ENCODE measurements at regions not wholly inside any gene's neighbourhood (a gene's known extent, or its start where the extent isn't known, plus 50 kb on each side); places are given as distances from the start of the nearest gene placed in this dataset.

DNA sequence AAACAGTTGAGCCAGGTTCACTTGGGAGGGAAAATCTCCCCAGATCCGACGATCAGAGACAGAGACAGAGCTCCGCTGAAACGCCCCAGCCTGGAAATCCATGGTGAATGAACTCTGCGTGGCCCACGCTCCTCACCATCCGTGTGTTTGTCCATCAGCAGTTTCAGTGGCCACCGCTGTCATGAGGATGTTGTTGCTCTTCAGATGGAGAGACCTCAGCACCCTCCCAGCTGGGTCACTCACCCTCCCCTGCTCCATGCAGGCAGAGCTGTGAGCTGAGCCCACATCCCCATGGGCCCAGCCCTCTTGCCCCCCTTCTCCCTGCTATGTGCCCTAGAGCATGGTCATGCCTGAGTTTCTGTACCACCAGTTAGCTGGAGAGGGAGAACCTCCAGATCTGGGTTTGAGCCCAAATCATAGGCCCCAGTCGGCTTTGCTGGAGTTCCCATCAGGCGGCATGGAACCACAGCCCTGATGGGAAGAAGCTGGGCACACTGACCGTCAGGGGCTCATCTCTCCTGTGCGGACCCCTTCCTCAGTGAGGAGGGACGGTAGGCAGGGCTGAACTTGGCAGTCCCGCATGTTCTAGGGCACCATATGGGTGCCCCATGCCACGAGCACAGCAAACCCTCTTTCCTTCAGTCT, 154.4 kb upstream of the COL5A1 start:
- in situ Hi-C loops (cut with HindIII; ENCODE audit: low sequenced_read_pairs): no loop called here
- TF ChIP-seq, protein P1, sequence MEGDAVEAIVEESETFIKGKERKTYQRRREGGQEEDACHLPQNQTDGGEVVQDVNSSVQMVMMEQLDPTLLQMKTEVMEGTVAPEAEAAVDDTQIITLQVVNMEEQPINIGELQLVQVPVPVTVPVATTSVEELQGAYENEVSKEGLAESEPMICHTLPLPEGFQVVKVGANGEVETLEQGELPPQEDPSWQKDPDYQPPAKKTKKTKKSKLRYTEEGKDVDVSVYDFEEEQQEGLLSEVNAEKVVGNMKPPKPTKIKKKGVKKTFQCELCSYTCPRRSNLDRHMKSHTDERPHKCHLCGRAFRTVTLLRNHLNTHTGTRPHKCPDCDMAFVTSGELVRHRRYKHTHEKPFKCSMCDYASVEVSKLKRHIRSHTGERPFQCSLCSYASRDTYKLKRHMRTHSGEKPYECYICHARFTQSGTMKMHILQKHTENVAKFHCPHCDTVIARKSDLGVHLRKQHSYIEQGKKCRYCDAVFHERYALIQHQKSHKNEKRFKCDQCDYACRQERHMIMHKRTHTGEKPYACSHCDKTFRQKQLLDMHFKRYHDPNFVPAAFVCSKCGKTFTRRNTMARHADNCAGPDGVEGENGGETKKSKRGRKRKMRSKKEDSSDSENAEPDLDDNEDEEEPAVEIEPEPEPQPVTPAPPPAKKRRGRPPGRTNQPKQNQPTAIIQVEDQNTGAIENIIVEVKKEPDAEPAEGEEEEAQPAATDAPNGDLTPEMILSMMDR (IDR thresholded peaks at IDR 0.05; ENCODE audit: low read depth, low read length, missing control alignments): no peak
- no peak for DNase-seq (ENCODE audit: low read depth)
- no peak overlapping the region for H3K4me3 ChIP-seq (ENCODE audit: low read depth, low read length)

DNA sequence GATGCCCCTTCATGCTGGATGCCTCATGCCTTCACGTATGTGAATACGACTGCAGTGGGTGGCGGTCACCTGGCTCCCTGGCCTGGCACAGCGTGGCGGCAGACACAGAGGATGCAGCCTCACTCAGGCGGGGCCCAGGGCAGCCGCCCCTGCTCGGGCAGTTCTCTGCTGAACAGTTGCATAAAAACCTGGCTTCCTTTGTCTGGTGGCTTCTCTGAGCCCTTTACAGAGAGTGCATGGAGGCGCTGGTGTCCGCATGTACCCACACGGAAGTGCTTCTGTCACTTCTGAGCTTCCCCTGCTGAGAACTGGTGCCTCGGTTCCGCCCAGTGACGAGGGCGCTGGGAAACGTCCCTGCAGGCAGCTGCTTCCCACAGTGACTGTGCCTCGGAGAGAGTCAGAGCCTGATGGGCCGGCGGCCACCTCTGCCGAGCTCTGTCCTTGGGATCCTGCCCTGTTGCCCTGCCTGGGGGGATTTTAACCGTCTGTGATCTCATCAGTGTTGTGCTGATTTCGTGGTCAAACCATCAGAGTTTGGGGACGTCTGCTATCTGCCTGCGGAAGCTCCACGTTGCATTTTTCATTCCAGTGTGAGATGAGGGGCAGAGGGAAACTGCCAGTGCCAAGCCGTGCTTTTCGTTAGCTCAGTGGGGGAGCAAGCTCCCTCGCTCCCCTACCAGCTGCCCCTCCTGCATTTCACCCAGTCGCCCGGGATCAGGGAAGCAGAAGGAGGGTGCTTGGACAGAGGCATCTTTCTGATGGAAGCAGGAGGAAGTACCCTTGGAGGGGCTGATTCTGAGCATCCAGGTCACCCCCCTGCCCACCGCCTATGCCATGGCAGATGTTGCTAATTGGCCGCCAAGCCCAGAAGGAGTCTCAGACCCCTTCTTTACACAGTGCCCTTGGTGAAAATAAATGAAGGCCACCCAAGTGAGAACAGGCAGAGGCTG, 153.0 kb upstream of the COL5A1 start:
- H3K4me3 ChIP-seq (ENCODE audit: low read depth, low read length): no peak overlapping the region
- in situ Hi-C loops (cut with HindIII; ENCODE audit: low sequenced_read_pairs): no loop called here
- no peak for DNase-seq (ENCODE audit: low read depth)
- TF ChIP-seq, protein P1 (IDR thresholded peaks at IDR 0.05; ENCODE audit: low read depth, low read length, missing control alignments): no peak

DNA sequence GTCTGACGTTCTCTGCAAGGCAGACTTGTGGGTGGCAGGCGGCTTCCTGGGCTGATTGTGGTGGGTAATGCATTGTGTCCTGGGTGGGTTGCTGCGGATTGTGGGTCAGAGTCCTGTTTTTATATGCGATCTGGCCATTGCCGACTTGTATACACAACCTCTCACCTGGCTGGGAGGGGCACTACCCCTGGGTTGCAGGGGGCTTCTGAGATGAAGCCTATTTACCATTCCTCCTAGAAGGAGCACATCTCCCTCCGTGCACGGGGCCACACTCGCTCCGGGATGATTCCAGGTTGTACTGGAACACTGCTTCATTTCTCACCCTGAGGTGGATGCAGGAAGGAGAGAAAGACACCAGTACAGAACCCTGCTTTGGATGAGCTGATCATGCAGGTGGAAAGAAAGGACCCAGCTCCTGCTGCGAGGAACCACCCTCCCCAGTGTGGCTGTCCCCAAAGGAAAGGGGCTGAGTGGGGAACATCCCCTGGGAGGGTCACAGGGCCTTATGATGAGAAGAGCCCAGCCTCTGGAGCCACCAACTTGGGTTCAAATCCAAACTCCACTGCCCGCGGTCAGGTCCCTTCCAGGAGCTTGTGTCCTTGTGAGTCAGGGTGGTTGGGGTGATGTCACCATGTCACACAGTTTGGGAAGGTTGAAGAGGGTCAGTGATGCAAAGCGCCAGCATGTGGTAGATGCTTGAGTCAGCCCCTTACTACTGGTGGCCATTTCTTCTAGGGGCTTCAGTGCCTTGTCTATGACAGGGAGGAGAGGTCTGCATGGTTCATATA, 151.8 kb upstream of the COL5A1 start:
- no peak for DNase-seq (ENCODE audit: low read depth)
- in situ Hi-C loops (cut with HindIII; ENCODE audit: low sequenced_read_pairs): no loop called here

DNA sequence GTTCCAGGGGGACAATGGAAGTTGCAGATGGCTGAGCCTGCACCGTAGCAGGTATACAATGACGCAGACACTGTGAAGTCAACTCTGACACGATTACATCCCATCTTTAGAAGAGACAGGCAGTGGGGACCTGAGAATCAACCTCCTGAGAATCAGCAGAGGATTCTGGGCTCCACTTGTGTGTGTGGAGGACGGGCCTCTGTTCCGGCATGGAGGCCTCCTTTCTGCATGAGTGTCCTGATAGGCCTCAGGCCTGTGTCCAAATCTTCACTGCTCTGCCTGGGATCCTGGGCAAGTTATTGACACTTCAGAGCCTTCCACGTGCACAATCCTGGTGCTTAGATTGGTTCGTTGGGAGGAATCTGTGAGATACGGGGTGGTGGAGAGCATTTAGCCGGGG, 151.2 kb upstream of the COL5A1 start:
- no peak overlapping the region for H3K4me3 ChIP-seq (ENCODE audit: low read depth, low read length)
- TF ChIP-seq, protein P1 (IDR thresholded peaks at IDR 0.05; ENCODE audit: low read depth, low read length, missing control alignments): no peak
- no peak for DNase-seq (ENCODE audit: low read depth)
- in situ Hi-C loops (cut with HindIII; ENCODE audit: low sequenced_read_pairs): no loop called here

More for the DNA sequence above, 151.8 kb upstream of the COL5A1 start:
- no peak overlapping the region for H3K4me3 ChIP-seq (ENCODE audit: low read depth, low read length)
- TF ChIP-seq, protein P1 (IDR thresholded peaks at IDR 0.05; ENCODE audit: low read depth, low read length, missing control alignments): no peak

DNA sequence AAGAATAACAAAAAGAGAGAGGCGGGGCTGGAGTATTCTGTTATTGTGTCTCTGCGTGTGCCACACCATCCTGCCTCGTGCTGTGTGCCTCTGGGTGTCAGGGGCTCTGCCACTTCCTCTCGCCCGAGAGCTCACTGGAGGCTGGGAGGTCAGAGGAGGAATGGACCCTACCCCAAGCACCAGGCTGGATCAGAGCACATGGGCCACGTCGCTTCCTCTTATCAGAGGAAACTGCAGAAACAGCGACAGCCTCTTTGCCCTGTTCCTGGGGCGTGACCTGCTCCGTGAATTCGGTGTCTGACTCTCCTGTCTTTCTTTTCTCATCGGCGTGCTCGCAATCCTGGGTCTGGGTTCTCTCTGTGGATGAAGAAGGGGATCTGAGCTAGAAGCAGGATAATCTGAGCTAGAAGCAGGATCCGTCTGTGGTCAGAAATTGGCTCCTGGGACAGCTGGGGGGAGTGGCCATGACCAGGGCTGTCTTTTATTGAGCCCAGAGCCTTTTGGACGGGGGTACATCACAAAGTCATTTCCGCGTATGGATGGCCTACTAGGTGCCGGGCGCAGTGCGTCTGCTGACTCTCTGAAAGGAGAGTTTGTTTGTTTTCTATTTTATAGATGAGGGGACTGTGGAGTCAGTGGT, 150.3 kb upstream of the COL5A1 start:
- no peak for DNase-seq (ENCODE audit: low read depth)
- H3K4me3 ChIP-seq (ENCODE audit: low read depth, low read length): no peak overlapping the region
- in situ Hi-C loops (cut with HindIII; ENCODE audit: low sequenced_read_pairs): no loop called here
- TF ChIP-seq, protein P1 (IDR thresholded peaks at IDR 0.05; ENCODE audit: low read depth, low read length, missing control alignments): no peak

DNA sequence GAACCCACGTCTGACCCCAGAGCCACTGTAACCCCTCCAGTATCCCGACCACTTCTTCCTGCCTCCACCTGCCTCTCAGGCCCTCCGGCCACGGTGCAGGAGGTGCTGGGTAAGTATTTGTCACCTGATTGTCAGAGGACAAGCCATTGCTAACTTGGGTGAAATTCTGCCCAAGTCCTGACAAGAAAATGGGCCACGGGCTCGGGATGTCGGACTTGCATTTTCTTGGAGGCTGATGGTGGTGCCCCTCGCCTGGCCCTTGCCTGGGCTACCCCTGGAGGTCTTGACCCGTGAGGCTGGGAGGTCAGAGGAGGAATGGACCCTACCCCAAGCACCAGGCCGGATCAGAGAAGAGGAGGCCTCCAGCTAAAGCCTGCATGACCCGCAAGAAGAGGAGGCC, 149.7 kb upstream of the COL5A1 start:
- no peak for DNase-seq (ENCODE audit: low read depth)
- TF ChIP-seq, protein P1 (IDR thresholded peaks at IDR 0.05; ENCODE audit: low read depth, low read length, missing control alignments): no peak
- no peak overlapping the region for H3K4me3 ChIP-seq (ENCODE audit: low read depth, low read length)
- in situ Hi-C loops (cut with HindIII; ENCODE audit: low sequenced_read_pairs): no loop called here

Measured in astrocyte of the cerebellum (primary cell).